Activated effector memory CD4-positive, alpha-beta T cell treated with Interleukin-2 at 50 U/mL for 16 hours (primary cell): ENCODE measurements at regions not wholly inside any gene's neighbourhood (a gene's known extent, or its start where the extent isn't known, plus 50 kb on each side); places are given as distances from the start of the nearest gene placed in this dataset.
"Not testable (repeated sequence)": the region's sequence is repeated elsewhere in the genome, so short reads cannot be mapped to it uniquely, and the experiment has no call there.

Source experiments
- DNase-seq: peaks from one replicate; pipeline ENCODE4 v3.0.0-alpha.2; 2020

GRCh38 chr16:18148132-18148531 is 188.4 kb downstream of the NPIPA8 start:
- not testable (repeated sequence) for DNase-seq

- DNase-seq: not testable (repeated sequence)
These were observed 189.9 kb downstream of the NPIPA8 start for GRCh38 chr16:18146601-18147142.

- not testable (repeated sequence) for DNase-seq
These were observed 194.5 kb downstream of the NPIPA8 start for GRCh38 chr16:18142066-18142465.

- not testable (repeated sequence) for DNase-seq
These were observed 200.2 kb downstream of the NPIPA8 start for GRCh38 chr16:18136288-18136687.

- DNase-seq: not testable (repeated sequence)
These were observed 201.5 kb downstream of the NPIPA8 start for GRCh38 chr16:18135024-18135423.

- not testable (repeated sequence) for DNase-seq
These were observed 204.9 kb downstream of the NPIPA8 start for GRCh38 chr16:18131587-18131986.

- DNase-seq: not testable (repeated sequence)
These were observed 205.9 kb downstream of the NPIPA8 start for GRCh38 chr16:18130478-18131120.

GRCh38 chr16:18127033-18127432 is 209.5 kb downstream of the NPIPA8 start:
- DNase-seq: not testable (repeated sequence)

GRCh38 chr16:18119092-18119491 is 217.4 kb downstream of the NPIPA8 start:
- DNase-seq: not testable (repeated sequence)

GRCh38 chr16:18118684-18119083 is 217.9 kb downstream of the NPIPA8 start:
- DNase-seq: not testable (repeated sequence)

GRCh38 chr16:18118071-18118470 is 218.5 kb downstream of the NPIPA8 start:
- not testable (repeated sequence) for DNase-seq

GRCh38 chr16:18104412-18104811 is 232.1 kb downstream of the NPIPA8 start:
- not testable (repeated sequence) for DNase-seq

- DNase-seq: not testable (repeated sequence)
These were observed 235.5 kb downstream of the NPIPA8 start for GRCh38 chr16:18101077-18101476.

GRCh38 chr16:18092605-18093004 is 243.9 kb downstream of the NPIPA8 start:
- DNase-seq: not testable (repeated sequence)

- DNase-seq: not testable (repeated sequence)
These were observed 255.7 kb downstream of the NPIPA8 start for GRCh38 chr16:18080658-18081363.

- not testable (repeated sequence) for DNase-seq
These were observed 258.6 kb downstream of the NPIPA8 start for GRCh38 chr16:18077910-18078309.

- no peak for DNase-seq
These were observed 264.4 kb downstream of the NPIPA8 start for GRCh38 chr16:18072161-18072560.

- DNase-seq: no peak
These were observed 266.9 kb downstream of the NPIPA8 start for GRCh38 chr16:18069683-18070082.

- no peak for DNase-seq
These were observed 268.1 kb downstream of the NPIPA8 start for GRCh38 chr16:18068477-18068876.

- no peak for DNase-seq
These were observed 273.8 kb downstream of the NPIPA8 start for GRCh38 chr16:18062713-18063112.

- DNase-seq: no peak
These were observed 276.2 kb downstream of the NPIPA8 start for GRCh38 chr16:18060351-18060750.

- DNase-seq: no peak
These were observed 277.0 kb downstream of the NPIPA8 start for GRCh38 chr16:18059577-18059976.

- no peak for DNase-seq
These were observed 277.4 kb downstream of the NPIPA8 start for GRCh38 chr16:18059089-18059488.

GRCh38 chr16:18055411-18055916 is 281.1 kb downstream of the NPIPA8 start:
- DNase-seq: no peak
